AG09309 (cell line): ENCODE measurements at regions not wholly inside any gene's neighbourhood (a gene's known extent, or its start where the extent isn't known, plus 50 kb on each side); places are given as distances from the start of the nearest gene placed in this dataset.

Experiments used
- DNase-seq: peaks from one replicate; pipeline ENCODE4 v3.0.0-alpha.2; 2010; ENCODE audit warnings: low read depth
- H3K4me3 ChIP-seq: 2 replicates; pipeline ENCODE4 v1.5.1; 2011; ENCODE audit warnings: mild to moderate bottlenecking, low read depth, low read length, moderate library complexity; ENCODE audit not compliant: control insufficient read depth
- CTCF ChIP-seq: IDR thresholded peaks from 2 replicates; pipeline ENCODE4 v1.5.1; 2011; ENCODE audit warnings: mild to moderate bottlenecking, low read depth, low read length, inconsistent platforms; ENCODE audit not compliant: insufficient read depth, control insufficient read depth; ENCODE audit errors: missing control alignments

- DNase-seq, result no peak
- H3K4me3 ChIP-seq, result no peak overlapping the region
- TF ChIP-seq CTCF, result no peak
These were observed 53.1 kb upstream of the ZFP64 start for GRCh38 chr20:52244702-52245101.

GRCh38 chr20:52242237-52243230, 51.0 kb upstream of the ZFP64 start:
- TF ChIP-seq CTCF, result no peak
- DNase-seq, result no peak

More at GRCh38 chr20:52242237-52243230, 51.0 kb upstream of the ZFP64 start:
- no peak overlapping the region for H3K4me3 ChIP-seq
